Ovary (tissue), 3 donors: ENCODE measurements at regions not wholly inside any gene's neighbourhood (a gene's known extent, or its start where the extent isn't known, plus 50 kb on each side); places are given as distances from the start of the nearest gene placed in this dataset.

Source experiments
- CTCF ChIP-seq, 3 donors: fragments of 450-650 bp in 2 of 3; fragments of 200-600 bp in 1 of 3; IDR thresholded peaks; one replicate each; pipeline versions ENCODE4 v1.5.1 to v1.8.0; 2016 to 2022; ENCODE audit warnings: antibody characterized with exemption in 3 of 3, mild to moderate bottlenecking in 1 of 3
- POLR2A ChIP-seq: fragments of 450-650 bp; IDR thresholded peaks from one replicate; pipeline ENCODE4 v1.6.1; 2017; ENCODE audit warnings: antibody characterized with exemption, mild to moderate bottlenecking, moderate library complexity
- donor health status: DM: no; HTN: no; CAD: no.

DNA sequence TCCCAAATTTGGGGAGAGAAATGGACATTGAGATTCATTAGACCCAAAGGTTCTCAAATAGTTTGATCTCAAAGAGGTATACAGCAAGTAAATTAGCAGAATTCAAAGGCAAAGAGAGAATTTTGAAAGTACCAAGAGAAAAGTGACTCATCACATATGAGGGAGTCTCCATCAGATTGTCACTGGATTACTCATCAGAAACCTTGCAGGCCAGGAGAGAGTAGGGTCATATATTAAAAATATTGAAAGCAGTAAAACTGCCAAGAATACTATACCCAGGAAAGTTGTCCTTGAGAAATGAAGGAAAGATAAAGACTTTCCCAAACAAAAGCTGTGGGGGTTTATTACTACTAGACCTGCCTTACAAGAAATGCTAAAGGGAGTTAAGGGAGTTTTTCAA is 140.6 kb downstream of the TMEM168 start:
- TF ChIP-seq CTCF (IDR thresholded peaks at IDR 0.05) (no peak), POLR2A (no peak)
